HUDEP-2 (cell line): ENCODE measurements at regions not wholly inside any gene's neighbourhood (a gene's known extent, or its start where the extent isn't known, plus 50 kb on each side); places are given as distances from the start of the nearest gene placed in this dataset.
A peak's percentile ranks its signal among the peaks of the same experiment; 100 is the strongest.

Experiments
- DNase-seq, 76 experiments: peaks; one replicate each; lab custom pipeline; 2025; ENCODE audit not compliant: unreplicated experiment in 76 of 76; lab: John Stamatoyannopoulos, UW

GRCh38 chr1:87436534-87436933 is 107.9 kb downstream of the LMO4 start:
- DNase-seq: no peak

GRCh38 chr1:87437663-87438295 is 109.1 kb downstream of the LMO4 start:
- DNase-seq: no peak

GRCh38 chr1:87439821-87440220 is 111.1 kb downstream of the LMO4 start:
- DNase-seq: no peak

GRCh38 chr1:87449348-87449963 is 120.8 kb downstream of the LMO4 start:
- no peak for DNase-seq

GRCh38 chr1:87450136-87450535 is 121.5 kb downstream of the LMO4 start:
- no peak for DNase-seq

- peak in 9 of 76 experiments; percentile 0 to 30 (median 7) for DNase-seq
Measured at GRCh38 chr1:87450615-87451209, 122.0 kb downstream of the LMO4 start.

- no peak for DNase-seq
Measured at GRCh38 chr1:87451229-87451920, 122.7 kb downstream of the LMO4 start.

GRCh38 chr1:87452648-87453047 is 124.0 kb downstream of the LMO4 start:
- DNase-seq: no peak

GRCh38 chr1:87457408-87457807 is 128.7 kb downstream of the LMO4 start:
- no peak for DNase-seq

GRCh38 chr1:87462894-87463293 is 134.2 kb downstream of the LMO4 start:
- no peak for DNase-seq

GRCh38 chr1:87464022-87464490 is 135.4 kb downstream of the LMO4 start:
- DNase-seq: no peak

GRCh38 chr1:87466621-87467020 is 137.9 kb downstream of the LMO4 start:
- DNase-seq: no peak

- no peak for DNase-seq
Measured at GRCh38 chr1:87472716-87473115, 144.0 kb downstream of the LMO4 start.

GRCh38 chr1:87473203-87473661 is 144.6 kb downstream of the LMO4 start:
- no peak for DNase-seq

- no peak for DNase-seq
Measured at GRCh38 chr1:87474098-87474497, 145.4 kb downstream of the LMO4 start.

- peak in 2 of 76 experiments; percentile 9 to 10 for DNase-seq
Measured at GRCh38 chr1:87478231-87478630, 149.6 kb downstream of the LMO4 start.

- no peak for DNase-seq
Measured at GRCh38 chr1:87495147-87495546, 166.5 kb downstream of the LMO4 start.

- DNase-seq: no peak
Measured at GRCh38 chr1:87495870-87496269, 167.2 kb downstream of the LMO4 start.

GRCh38 chr1:87497380-87498203 is 168.9 kb downstream of the LMO4 start:
- DNase-seq: no peak

GRCh38 chr1:87501738-87502137 is 173.1 kb downstream of the LMO4 start:
- no peak for DNase-seq
